Right ventricle myocardium superior (tissue), 1 donor: ENCODE measurements at regions not wholly inside any gene's neighbourhood (a gene's known extent, or its start where the extent isn't known, plus 50 kb on each side); places are given as distances from the start of the nearest gene placed in this dataset.
"Not testable (repeated sequence)": the region's sequence is repeated elsewhere in the genome, so short reads cannot be mapped to it uniquely, and the experiment has no call there.

Source experiments
- ATAC-seq: fragments of 200-7000 bp; cut with Tn5 transposase; one replicate; pipeline ENCODE4 v1.9.1; 2020; ENCODE audit warnings: mild to moderate bottlenecking; ENCODE audit not compliant: poor library complexity
- DNase-seq: peaks from one replicate; pipeline ENCODE4 v3.0.0-alpha.2; 2020
- intact Hi-C: fragments of 100-400 bp; cut with DNase I; formaldehyde crosslinking; loops from one replicate; pipeline ENCODE4 v1.11.2; 2022
- donor health status: DM: no; HTN: yes; CAD: no; lungs with severe emphysema.

DNA sequence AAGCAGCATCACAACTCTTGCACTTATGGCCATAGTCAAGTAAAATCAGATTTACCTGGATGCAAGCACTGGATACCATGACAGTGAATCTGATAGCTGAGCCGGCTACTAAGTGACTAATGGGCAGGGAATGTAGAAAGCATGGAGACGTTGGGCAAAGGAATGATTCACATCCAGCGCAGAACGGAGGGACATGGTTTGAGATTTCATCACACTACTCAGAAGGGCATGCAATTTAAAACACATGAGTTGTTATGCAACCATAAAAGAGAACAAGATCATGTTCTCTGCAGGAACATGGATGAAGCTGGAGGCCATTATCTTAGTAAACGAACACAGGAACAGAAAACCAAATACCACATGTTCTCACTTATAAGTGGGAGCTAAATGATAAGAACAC, 169.1 kb upstream of the PIK3R1 start:
- intact Hi-C loops = no loop called here
- ATAC-seq (no peak), DNase-seq (no peak)

DNA sequence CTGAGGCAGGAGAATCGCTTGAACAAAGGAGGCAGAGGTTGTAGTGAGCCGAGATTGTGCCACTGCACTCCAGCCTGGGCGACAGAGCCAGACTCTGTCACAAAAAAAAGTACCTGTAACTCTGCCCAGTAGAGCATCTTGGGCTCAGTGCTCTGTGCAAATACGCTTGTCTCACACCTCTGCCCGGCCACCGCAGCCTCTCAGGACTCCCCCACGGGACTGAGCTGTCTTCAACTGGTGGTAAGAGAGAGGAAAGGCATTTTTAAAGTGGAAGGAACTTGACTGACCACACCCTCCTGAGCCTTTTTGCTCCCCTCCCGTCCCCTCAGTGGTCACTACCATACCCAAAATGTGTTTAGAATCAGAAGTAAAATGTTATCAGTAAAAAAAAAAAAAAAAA, 174.3 kb upstream of the PIK3R1 start:
- ATAC-seq (peak; percentile 71), DNase-seq (peak; percentile 53)
- intact Hi-C loops = no loop called here

DNA sequence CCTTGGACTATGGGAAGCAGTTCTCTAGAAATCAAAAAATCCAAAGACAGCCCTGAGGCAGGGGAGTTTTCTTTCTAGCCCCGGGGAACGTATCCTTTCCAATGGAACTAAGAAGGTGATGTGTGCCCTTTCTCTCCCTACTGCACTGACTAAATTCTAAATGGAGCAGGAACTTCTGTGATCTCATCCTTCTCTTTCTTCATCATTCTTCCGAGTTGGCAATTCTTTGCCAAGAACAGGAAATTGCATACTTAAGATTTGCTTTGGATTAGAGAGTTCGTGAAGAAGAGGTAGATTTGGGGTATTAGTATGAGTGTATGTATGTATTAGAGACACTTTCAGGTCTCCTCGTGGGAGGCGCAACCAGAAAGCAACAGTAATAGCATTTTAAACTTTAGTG, 178.0 kb upstream of the PIK3R1 start:
- ATAC-seq = no peak
- no peak for DNase-seq
- intact Hi-C loops = no loop called here

DNA sequence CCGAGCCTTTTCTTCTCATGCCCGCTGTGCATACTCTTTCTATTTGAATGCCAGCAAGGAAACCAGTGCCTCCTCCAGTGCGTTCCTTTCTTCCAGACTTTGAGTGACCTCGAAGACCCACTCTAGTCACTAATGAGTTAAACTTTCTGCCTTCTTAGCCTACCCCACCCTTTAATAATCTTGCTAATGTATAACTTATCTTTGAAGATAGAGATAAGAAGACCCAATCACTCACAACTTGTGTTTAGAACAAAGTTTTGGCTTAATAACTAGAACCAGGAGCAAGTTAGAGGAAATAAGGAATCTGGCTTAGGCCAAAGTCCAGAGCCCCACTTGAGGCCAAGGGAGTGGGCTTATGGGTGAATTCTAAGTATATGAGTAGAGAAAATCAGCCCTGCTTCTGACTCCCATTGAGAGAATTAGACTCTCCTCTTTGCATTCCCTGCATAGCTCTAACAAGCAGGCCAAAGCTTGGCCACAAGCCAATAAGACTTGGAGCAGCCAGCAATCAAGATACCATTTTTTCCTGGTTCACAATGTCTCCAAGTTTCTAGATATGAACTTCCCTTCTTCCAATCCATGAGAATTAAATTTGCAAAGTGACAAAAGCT, 181.5 kb upstream of the PIK3R1 start:
- DNase-seq (peak; percentile 63), ATAC-seq (peak; percentile 50)
- intact Hi-C loops = no loop called here

DNA sequence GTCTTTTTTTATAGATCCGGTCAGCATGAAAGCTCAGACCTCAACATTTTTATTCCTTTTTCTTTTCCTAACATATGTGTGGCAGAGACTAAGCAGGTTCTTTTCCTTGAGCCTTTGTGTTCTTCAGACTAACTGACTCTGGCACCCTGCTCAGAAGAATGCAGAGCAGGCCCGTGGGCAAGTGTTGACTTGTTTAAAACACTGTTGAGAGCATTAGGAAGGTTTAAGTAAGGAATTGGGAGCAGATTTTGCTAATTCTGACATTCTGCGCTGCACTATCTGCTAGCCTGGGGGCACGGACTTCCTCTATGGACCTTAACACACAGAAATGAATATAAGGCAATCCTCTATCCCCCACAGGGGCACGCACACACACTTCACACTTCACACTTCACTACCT, 182.5 kb upstream of the PIK3R1 start:
- no peak for DNase-seq
- no peak for ATAC-seq
- intact Hi-C loops = no loop called here

DNA sequence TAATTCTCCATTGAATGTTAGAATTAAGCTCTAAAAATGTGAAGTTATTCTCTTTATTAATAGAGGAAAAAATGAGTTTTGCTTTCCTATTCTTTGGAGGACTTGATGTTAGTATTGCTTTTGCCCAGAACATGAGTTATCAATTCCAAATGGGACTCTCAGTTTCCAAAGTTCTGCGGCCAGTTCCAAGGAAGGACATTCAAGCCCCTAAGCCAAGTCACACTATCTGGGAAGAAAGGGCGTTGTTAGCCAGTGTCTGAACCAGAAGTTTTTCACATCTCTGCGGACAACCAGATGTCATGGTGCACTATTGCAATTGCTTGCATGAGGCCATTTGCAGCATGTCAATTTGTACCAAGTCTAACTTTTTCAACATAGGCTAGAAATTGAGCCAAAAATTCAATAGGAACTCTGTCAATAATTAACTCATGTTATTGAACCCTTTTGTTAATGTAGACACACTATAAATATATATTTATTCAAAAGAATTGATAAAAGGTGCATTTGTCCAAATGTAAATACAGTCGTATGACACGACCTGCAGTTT, 183.3 kb upstream of the PIK3R1 start:
- ATAC-seq = peak; percentile 66
- no peak for DNase-seq
- intact Hi-C loops = no loop called here

DNA sequence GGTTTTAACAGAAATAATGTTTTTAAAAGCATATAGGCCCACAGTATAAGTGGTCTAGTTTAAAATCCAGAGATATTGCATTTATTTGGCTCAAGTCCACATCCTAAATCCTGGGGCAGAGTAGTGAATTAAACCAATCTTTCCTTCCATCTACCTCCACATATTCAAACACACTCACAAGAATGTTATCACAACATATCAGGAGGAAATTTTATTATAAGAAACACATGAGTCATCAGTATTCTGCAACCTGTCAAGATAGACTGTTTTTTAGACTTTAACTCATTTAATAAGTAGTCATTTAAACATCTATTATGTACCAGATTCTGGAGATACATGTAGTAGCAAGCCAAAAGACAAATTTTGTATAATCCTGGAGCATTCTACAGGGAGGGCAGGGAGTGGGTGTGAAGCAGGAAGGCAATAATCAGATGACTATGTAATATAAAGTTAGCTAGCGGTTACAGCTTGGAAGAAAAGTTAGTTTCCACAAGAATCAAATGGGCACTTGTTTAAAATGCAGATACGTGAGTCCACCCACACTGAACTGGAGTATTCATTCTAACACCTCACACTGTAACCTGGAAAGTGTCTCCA, 187.3 kb upstream of the PIK3R1 start:
- DNase-seq (no peak), ATAC-seq (no peak)
- intact Hi-C loops = no loop called here

DNA sequence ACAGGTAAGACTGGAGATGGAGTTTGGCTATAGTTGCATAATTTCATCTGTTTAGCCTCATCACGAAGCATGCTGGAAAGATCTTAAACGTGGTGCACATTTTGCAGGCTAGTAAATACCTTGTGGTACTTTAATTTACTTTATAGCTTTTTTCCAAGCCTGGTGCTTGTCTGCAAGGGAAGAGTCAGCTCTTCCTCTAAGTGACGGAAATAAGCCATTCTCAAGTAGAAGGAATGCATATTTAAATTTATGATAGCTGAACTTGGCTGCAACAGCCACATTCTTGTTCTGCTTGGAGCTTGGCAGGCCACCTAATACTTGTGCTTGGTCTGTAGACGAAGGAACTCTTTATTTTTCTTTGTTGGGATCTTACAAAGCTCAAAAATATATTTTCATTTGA, 188.0 kb upstream of the PIK3R1 start:
- intact Hi-C loops = no loop called here
- DNase-seq = no peak
- ATAC-seq = peak; percentile 73

DNA sequence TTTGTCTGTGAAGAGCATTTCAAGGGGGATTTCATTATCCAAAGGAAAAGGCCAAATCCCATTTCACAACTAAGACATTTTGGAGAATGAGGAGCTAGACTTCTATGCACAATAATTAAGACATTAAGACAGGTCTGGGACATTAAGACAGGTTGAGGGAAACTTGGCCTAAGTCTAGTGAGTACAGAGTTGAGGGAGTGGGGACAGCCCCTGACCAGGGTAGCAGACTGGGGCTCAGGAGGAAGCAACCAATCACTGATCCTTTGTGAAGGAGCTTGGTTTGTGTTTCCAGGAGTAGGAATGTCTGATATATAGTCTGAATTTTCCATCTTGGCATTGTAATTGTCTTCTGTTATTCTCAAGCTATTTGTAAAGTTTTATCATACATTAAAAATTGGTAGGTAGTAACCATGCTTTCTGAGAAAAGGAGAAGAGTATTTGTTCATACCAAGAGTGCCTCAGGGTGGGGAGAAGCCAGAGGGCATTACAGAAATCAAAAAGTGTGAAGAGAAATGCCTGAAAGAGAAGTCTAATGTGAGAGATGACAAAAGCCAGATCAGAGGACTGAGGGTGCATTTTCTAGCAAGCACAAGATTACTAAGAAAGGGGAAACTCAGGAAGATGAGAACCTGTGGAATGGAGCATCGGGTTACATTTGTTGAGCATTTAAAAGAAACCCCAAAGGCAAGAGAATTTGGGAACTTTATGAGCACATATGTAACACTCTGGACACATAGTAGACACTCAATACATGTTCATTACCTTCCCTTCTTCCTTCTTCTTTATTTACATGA, 189.3 kb upstream of the PIK3R1 start:
- ATAC-seq = no peak
- DNase-seq = no peak
- intact Hi-C loops = no loop called here

DNA sequence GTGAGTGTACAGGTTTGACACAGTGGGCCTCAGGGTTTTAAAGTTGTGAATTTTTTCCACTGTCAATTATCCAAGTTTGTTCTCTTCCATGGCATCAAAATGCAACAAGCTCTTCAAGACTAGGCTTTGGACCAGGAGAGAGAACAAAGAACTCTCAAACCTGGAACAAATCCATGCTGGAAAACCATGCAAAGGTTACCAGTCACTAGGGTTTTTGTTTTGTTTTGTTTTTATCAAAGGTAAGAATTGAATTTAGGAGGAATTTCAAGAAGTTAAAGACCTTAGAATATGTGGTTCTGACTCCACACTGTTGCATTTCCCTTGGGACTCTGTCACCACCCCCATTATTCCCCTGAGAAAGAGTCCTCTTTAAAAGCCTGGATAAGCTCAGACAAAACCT, 191.1 kb upstream of the PIK3R1 start:
- DNase-seq (no peak), ATAC-seq (no peak)
- intact Hi-C loops = no loop called here

DNA sequence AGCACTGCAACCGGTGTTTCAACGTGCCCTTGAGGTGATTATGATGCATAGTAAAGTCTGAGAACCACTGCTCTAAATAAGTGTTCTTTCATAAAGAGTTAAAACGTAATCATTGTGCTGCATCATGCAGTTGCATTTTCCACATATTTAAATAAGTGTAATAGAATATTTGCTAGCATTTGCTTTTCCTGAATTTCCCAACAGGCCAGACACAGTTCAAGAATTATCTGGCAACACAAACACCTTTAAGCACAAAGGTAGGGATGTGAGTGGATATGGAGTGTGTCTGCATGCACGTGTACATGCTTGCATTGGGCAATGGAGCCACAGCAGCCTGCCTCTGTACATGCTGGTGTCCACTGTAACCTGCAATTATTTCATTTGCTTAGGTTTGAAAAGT, 193.6 kb upstream of the PIK3R1 start:
- intact Hi-C loops = no loop called here
- no peak for ATAC-seq

DNA sequence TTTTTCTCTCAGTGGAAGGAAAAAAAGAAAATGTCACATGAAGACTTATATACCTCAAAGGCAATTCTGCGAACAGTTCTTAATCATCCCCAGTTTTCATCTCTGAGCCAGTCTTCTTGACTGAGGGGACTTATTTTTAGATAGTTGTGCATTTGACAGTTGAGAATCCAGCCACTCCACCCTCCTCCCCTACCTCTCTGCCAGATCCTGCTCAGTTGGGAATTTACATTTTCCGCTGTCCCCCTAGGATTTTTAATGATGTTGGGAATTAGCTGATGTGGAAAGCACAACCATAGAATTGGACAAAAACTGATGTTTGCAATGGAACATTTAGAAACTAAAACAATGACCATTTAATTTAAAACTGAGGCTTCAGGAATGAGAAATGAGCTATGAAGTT, 194.3 kb upstream of the PIK3R1 start:
- ATAC-seq = peak; percentile 56

More for the DNA sequence above, 193.6 kb upstream of the PIK3R1 start:
- no peak for DNase-seq

DNA sequence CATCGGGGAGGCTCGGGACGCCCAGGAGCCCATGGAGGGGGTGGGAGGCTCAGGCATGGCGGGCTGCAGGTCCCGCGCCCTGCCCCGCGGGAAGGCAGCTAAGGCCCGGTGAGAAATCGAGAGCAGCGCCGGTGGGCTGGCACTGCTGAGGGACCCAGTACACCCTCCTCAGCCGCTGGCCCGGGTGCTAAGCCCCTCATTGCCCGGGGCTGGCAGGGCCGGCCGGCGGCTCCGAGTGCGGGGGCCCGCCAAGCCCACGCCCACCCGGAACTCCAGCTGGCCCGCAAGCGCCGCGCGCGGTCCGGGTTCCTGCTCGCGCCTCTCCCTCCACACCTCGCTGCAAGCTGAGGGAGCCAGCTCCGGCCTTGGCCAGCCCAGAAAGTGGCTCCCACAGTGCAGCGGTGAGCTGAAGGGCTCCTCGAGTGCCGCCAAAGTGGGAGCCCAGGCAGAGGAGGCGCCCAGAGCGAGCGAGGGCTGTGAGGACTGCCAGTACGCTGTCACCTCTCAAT, 195.0 kb upstream of the PIK3R1 start:
- intact Hi-C loops, ATAC-seq, DNase-seq: not testable (repeated sequence)

More for the DNA sequence above, 194.3 kb upstream of the PIK3R1 start:
- intact Hi-C loops = no loop called here
- DNase-seq = no peak

DNA sequence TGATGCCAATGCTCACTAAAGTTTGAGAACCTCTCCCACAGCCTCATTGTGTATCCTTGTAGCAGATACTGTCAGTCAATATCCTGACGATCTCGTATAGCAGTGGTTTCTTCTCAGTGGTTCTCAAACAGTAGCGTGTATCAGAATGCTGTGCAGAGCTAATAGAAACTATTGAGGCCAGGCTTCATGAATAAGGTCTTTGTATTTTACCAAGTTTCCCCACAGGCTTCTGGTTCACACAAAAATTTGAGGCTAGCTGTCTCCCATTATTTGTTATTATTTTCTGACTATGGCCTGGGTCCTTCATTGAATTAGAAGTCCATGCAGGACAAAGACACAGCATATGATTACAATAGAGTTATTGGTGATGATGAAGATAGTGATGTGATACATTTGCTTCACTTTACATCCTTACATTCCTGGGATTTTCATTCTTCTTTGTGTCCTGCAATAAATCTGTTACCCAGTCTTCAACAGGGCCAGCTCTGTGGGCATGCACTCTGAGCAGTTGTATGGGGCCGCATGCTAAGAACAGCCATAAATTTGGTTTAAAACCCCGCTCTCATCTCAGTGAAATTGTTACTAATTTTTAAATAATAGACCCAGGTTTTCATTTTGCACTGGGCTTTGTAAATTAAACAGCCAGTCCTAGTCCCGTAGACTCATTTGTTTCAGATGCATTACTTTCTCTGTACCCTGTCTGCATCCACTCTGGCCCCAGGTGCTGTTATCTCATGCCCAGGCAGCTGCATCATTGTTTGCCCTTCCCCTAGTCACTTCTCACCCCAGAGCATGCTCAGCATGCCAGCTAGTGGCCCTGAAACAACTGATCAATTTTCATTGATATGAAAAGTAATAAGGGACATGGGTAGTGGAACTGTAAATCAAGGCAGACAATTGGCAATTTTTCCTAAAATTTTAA, 199.9 kb upstream of the PIK3R1 start:
- intact Hi-C loops = no loop called here
- ATAC-seq (no peak), DNase-seq (no peak)

DNA sequence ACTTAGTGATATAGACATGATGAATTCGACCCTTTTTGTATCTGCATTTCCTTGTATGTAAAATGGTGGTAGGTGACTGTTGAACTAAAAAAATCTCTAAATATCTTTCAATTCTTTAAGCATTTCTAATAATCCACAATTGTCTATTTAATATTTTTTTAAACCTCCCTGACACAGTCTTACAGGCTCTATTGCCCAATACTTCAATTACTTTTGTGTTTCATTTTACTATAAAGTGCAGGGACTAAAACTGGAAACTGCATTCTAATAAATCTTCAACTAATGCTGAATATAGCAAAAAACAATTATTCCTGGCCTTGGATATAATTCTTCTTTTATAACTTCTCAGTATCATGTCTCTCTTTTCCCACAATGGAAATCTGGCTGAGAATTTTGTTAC, 202.7 kb upstream of the PIK3R1 start:
- intact Hi-C loops = no loop called here
- DNase-seq (no peak), ATAC-seq (no peak)

DNA sequence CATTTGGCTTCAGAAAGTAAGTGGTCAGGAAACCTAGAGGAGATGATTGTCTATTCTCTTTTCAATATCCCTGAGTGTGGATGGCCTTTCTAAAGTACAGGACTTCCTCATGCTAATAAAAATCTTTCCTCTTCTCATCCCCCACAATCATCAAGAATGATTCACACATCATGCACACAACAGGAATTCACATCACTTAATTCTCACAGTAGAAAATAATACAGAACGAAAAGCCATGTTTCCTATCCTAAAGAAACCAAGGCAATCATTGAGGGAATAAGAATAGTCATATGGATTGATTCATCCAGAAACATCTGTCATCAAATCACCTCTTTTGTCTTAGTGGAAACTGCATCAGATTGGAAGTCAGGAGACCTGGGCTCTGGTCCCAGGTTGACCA, 203.1 kb upstream of the PIK3R1 start:
- intact Hi-C loops = no loop called here
- no peak for DNase-seq
- ATAC-seq = no peak

DNA sequence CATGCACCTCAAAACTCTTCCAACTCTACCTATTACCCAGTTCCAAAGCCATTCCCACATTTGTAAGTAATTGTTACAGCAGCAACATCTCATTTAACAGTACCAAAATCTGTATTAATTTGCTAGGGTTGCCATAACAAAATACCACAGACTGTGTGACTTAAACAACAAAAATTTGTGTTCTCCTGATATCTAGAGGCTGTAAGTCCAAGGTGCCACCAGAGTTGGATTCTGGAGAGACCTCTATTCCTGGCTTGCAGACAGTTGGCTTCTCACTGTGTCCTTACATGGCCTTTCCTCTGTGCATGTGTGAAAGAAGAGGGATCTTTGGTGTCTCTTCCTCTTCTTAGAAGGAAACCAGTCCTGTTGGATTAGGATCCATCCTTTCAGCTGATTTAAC, 203.8 kb upstream of the PIK3R1 start:
- no peak for ATAC-seq
- intact Hi-C loops = no loop called here
- no peak for DNase-seq

DNA sequence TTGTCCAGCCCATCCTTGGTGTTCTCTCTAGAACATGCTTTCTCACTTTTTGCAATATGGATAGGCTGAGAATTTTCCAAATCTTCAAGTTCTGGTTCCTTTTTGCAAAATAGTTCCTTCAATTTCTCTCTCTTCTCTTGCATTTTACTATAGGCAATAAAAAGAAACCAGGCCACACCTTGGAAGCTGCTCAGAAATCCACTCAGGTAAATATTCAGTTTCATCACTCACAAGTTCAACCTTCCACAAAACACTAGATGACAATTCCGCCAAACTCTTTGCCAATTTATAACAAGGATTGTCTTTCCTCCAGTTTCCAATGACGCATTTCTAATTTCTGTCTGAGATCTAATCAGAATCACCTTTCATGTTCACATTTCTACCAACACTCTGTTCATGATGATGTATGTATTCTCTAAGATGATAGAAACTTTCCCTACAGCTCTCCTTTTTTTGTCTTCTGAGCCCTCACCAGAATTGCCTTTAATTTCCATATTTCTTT, 204.2 kb upstream of the PIK3R1 start:
- DNase-seq (no peak), ATAC-seq (no peak)
- intact Hi-C loops = no loop called here

DNA sequence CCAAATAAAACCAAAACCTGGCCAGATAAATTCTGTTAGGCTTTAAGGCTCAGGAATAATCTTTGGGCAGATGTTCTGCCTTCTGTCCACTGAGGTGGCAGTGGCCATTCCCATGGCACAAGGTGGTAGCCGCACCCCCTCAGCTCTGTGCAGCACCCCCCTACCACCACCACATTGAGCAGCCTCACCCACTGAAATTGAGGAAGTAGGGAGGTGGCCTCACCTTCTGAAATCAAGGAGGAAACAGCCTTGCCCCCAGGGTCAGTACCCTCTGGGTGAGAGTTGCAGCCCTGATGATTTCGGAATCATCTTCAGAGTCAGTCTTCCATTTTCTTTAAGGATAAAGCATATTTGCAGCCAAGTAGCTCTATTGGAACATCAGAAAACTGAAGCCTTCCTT, 204.8 kb upstream of the PIK3R1 start:
- ATAC-seq (no peak), DNase-seq (no peak)
- intact Hi-C loops = no loop called here
